RKO (cell line): ENCODE measurements at regions not wholly inside any gene's neighbourhood (a gene's known extent, or its start where the extent isn't known, plus 50 kb on each side); places are given as distances from the start of the nearest gene placed in this dataset.
"Not testable (repeated sequence)": the region's sequence is repeated elsewhere in the genome, so short reads cannot be mapped to it uniquely, and the experiment has no call there.

Experiments used
- DNase-seq: peaks from one replicate; pipeline ENCODE4 v3.0.0-alpha.2; 2016; ENCODE audit warnings: low spot score

- DNase-seq, result not testable (repeated sequence)
These were observed 315.5 kb downstream of the MIAT start for GRCh38 chr22:26972915-26973314.

GRCh38 chr22:26974034-26974433 lies 316.6 kb downstream of the MIAT start:
- DNase-seq, result no peak

GRCh38 chr22:26974914-26975803 lies 317.8 kb downstream of the MIAT start:
- DNase-seq, result no peak

GRCh38 chr22:26975865-26976264 lies 318.5 kb downstream of the MIAT start:
- no peak for DNase-seq

GRCh38 chr22:26977741-26978376 lies 320.5 kb downstream of the MIAT start:
- DNase-seq, result peak; percentile 7

- no peak for DNase-seq
These were observed 321.9 kb downstream of the MIAT start for GRCh38 chr22:26979294-26979693.

GRCh38 chr22:26981111-26981510 lies 323.7 kb downstream of the MIAT start:
- no peak for DNase-seq

- no peak for DNase-seq
These were observed 324.2 kb downstream of the MIAT start for GRCh38 chr22:26981541-26981940.

- DNase-seq, result no peak
These were observed 325.9 kb downstream of the MIAT start for GRCh38 chr22:26983311-26983710.

GRCh38 chr22:26985206-26985605 lies 327.8 kb downstream of the MIAT start:
- no peak for DNase-seq

GRCh38 chr22:26985931-26986782 lies 328.8 kb downstream of the MIAT start:
- no peak for DNase-seq

- DNase-seq, result no peak
These were observed 329.5 kb downstream of the MIAT start for GRCh38 chr22:26986884-26987283.

- DNase-seq, result no peak
These were observed 333.3 kb downstream of the MIAT start for GRCh38 chr22:26990503-26991189.

- DNase-seq, result no peak
These were observed 335.2 kb downstream of the MIAT start for GRCh38 chr22:26992556-26992955.

GRCh38 chr22:26993886-26994285 lies 336.5 kb downstream of the MIAT start:
- DNase-seq, result no peak

GRCh38 chr22:26994801-26995200 lies 337.4 kb downstream of the MIAT start:
- no peak for DNase-seq

- no peak for DNase-seq
These were observed 337.8 kb downstream of the MIAT start for GRCh38 chr22:26995235-26995634.

- no peak for DNase-seq
These were observed 338.8 kb downstream of the MIAT start for GRCh38 chr22:26996154-26996553.

GRCh38 chr22:26998129-26998528 lies 340.7 kb downstream of the MIAT start:
- DNase-seq, result no peak

GRCh38 chr22:26998716-26999115 lies 341.3 kb downstream of the MIAT start:
- DNase-seq, result no peak

- DNase-seq, result no peak
These were observed 345.9 kb downstream of the MIAT start for GRCh38 chr22:27003297-27003696.

GRCh38 chr22:27004434-27004833 lies 347.0 kb downstream of the MIAT start:
- DNase-seq, result no peak
